Adipocyte (in vitro differentiated cells): ENCODE measurements at regions not wholly inside any gene's neighbourhood (a gene's known extent, or its start where the extent isn't known, plus 50 kb on each side); places are given as distances from the start of the nearest gene placed in this dataset.

ENCODE experiments used
- DNase-seq: peaks from one replicate; pipeline ENCODE4 v3.0.0-alpha.2; 2015; ENCODE audit warnings: low read depth
- H3K27me3 ChIP-seq: replicated peaks from 2 replicates; pipeline ENCODE4 v1.7.0; 2013; ENCODE audit warnings: mild to moderate bottlenecking, low read length, moderate library complexity; ENCODE audit not compliant: control insufficient read depth, insufficient read depth
- H3K36me3 ChIP-seq: 2 replicates; pipeline ENCODE4 v1.7.0; 2013; ENCODE audit warnings: low read length, mild to moderate bottlenecking, moderate library complexity; ENCODE audit not compliant: control insufficient read depth, insufficient read depth, severe bottlenecking
- H3K4me1 ChIP-seq: 2 replicates; pipeline ENCODE4 v1.7.0; 2013; ENCODE audit warnings: mild to moderate bottlenecking, low read length, moderate library complexity; ENCODE audit not compliant: control insufficient read depth, insufficient read depth
- H3K4me3 ChIP-seq: 2 replicates; pipeline ENCODE4 v1.7.0; 2013; ENCODE audit warnings: mild to moderate bottlenecking, low read length, moderate library complexity
- H3K9ac ChIP-seq: 2 replicates; pipeline ENCODE4 v1.7.0; 2013; ENCODE audit warnings: mild to moderate bottlenecking, low read length, moderate library complexity
- H3K9me3 ChIP-seq: 2 replicates; pipeline ENCODE4 v1.7.0; 2013; ENCODE audit warnings: mild to moderate bottlenecking, low read length, moderate library complexity; ENCODE audit not compliant: control insufficient read depth

GRCh38 chr6:90907931-90908655, 321.2 kb upstream of the MAP3K7 start:
- Histone ChIP-seq H3K9me3 (no peaks in the 10 kb centered on the region), H3K4me1 (no peaks in the 10 kb centered on the region), H3K9ac (no peak overlapping the region), H3K27me3 (no peaks in the 10 kb centered on the region), H3K4me3 (no peak overlapping the region), H3K36me3 (no peaks in the 10 kb centered on the region)
- no peak for DNase-seq

- Histone ChIP-seq H3K36me3 (no peaks in the 10 kb centered on the region), H3K4me1 (no peaks in the 10 kb centered on the region), H3K27me3 (no peaks in the 10 kb centered on the region), H3K9ac (no peak overlapping the region), H3K9me3 (no peaks in the 10 kb centered on the region), H3K4me3 (no peak overlapping the region)
- DNase-seq = no peak
These were observed 318.5 kb upstream of the MAP3K7 start for GRCh38 chr6:90905351-90905750.

- Histone ChIP-seq H3K9ac (no peak overlapping the region), H3K4me3 (no peak overlapping the region), H3K4me1 (no peaks in the 10 kb centered on the region), H3K27me3 (no peaks in the 10 kb centered on the region), H3K9me3 (no peaks in the 10 kb centered on the region), H3K36me3 (no peaks in the 10 kb centered on the region)
- no peak for DNase-seq
These were observed 313.2 kb upstream of the MAP3K7 start for GRCh38 chr6:90900034-90900433.

- Histone ChIP-seq H3K4me3 (no peak overlapping the region), H3K36me3 (no peaks in the 10 kb centered on the region), H3K27me3 (no peaks in the 10 kb centered on the region), H3K9ac (no peak overlapping the region), H3K4me1 (no peaks in the 10 kb centered on the region), H3K9me3 (no peaks in the 10 kb centered on the region)
- no peak for DNase-seq
These were observed 311.9 kb upstream of the MAP3K7 start for GRCh38 chr6:90898763-90899162.

GRCh38 chr6:90896075-90896547, 309.2 kb upstream of the MAP3K7 start:
- Histone ChIP-seq H3K9me3 (no peaks in the 10 kb centered on the region), H3K9ac (no peak overlapping the region), H3K4me1 (peaks cover 4% of the 10 kb centered on the region), H3K27me3 (peaks cover 4% of the 10 kb centered on the region), H3K4me3 (no peak overlapping the region), H3K36me3 (no peaks in the 10 kb centered on the region)
- no peak for DNase-seq

- Histone ChIP-seq H3K4me1 (peaks cover 10% of the 10 kb centered on the region), H3K4me3 (no peak overlapping the region), H3K36me3 (no peaks in the 10 kb centered on the region), H3K27me3 (peaks cover 4% of the 10 kb centered on the region), H3K9ac (no peak overlapping the region), H3K9me3 (no peaks in the 10 kb centered on the region)
- DNase-seq = no peak
These were observed 308.6 kb upstream of the MAP3K7 start for GRCh38 chr6:90895299-90896074.

GRCh38 chr6:90894285-90895130, 307.6 kb upstream of the MAP3K7 start:
- Histone ChIP-seq H3K4me1 (peaks cover 10% of the 10 kb centered on the region), H3K27me3 (peaks cover 4% of the 10 kb centered on the region), H3K9ac (no peak overlapping the region), H3K4me3 (no peak overlapping the region), H3K36me3 (no peaks in the 10 kb centered on the region), H3K9me3 (no peaks in the 10 kb centered on the region)
- DNase-seq = no peak

- H3K4me1 ChIP-seq = peaks cover 10% of the 10 kb centered on the region
- H3K4me3 ChIP-seq = no peak overlapping the region
- DNase-seq = no peak
- H3K9ac ChIP-seq = no peak overlapping the region
- H3K36me3 ChIP-seq = no peaks in the 10 kb centered on the region
- peaks cover 4% of the 10 kb centered on the region for H3K27me3 ChIP-seq
- no peaks in the 10 kb centered on the region for H3K9me3 ChIP-seq
These were observed 306.5 kb upstream of the MAP3K7 start for GRCh38 chr6:90893400-90893799.

- peaks cover 4% of the 10 kb centered on the region for H3K27me3 ChIP-seq
- no peak for DNase-seq
- H3K4me3 ChIP-seq = no peak overlapping the region
- no peaks in the 10 kb centered on the region for H3K9me3 ChIP-seq
- H3K4me1 ChIP-seq = peaks cover 10% of the 10 kb centered on the region
- H3K9ac ChIP-seq = no peak overlapping the region
- H3K36me3 ChIP-seq = no peaks in the 10 kb centered on the region
These were observed 305.4 kb upstream of the MAP3K7 start for GRCh38 chr6:90892271-90892670.

GRCh38 chr6:90891355-90891754, 304.5 kb upstream of the MAP3K7 start:
- H3K4me3 ChIP-seq = no peak overlapping the region
- peaks cover 10% of the 10 kb centered on the region for H3K4me1 ChIP-seq
- peaks cover 4% of the 10 kb centered on the region for H3K27me3 ChIP-seq
- H3K36me3 ChIP-seq = no peaks in the 10 kb centered on the region
- no peak for DNase-seq
- H3K9ac ChIP-seq = no peak overlapping the region
- no peaks in the 10 kb centered on the region for H3K9me3 ChIP-seq
